ENCODE measurements at regions not wholly inside any gene's neighbourhood (a gene's known extent, or its start where the extent isn't known, plus 50 kb on each side); places are given as distances from the start of the nearest gene placed in this dataset.

- Mint-ChIP-seq H3K4me1 (peaks cover 14% of the 10 kb centered on the region), H3K4me3 (no peak overlapping the region), H3K9me3 (peaks cover 17% of the 10 kb centered on the region; the same call in 2 of the 3 replicates), H3K27me3 (ENCODE audit: insufficient read depth, low read depth, poor library complexity) (no peaks in the 10 kb centered on the region), H3K27ac (no peak overlapping the region), H3K36me3 (ENCODE audit: low read depth) (no peaks in the 10 kb centered on the region)
- H3K79me2 ChIP-seq (replicated peaks; ENCODE audit: insufficient read depth), result no peaks in the 10 kb centered on the region
- no peaks in the 10 kb centered on the region for H3F3A ChIP-seq (replicated peaks; ENCODE audit: low read depth)
- H3K36me3 ChIP-seq (ENCODE audit: insufficient read depth), result no peaks in the 10 kb centered on the region
- H3K27me3 ChIP-seq (ENCODE audit: insufficient read depth), result no peaks in the 10 kb centered on the region
- no peak overlapping the region for H3K27ac ChIP-seq (ENCODE audit: low read depth)
- no peak for TF ChIP-seq EZH2 (IDR thresholded peaks at IDR 0.05; ENCODE audit: low read depth, unreplicated experiment)
- no peak for TF ChIP-seq ZNF331 (CRISPR knock-in tag; IDR thresholded peaks at IDR 0.05; ENCODE audit: low read depth)
- TF ChIP-seq CTCF (conservative IDR thresholded peaks at IDR 0.05; ENCODE audit: low read depth in 2 of 2), result no peak
- DNase-seq (ENCODE audit: low spot score), result no peak
- H4K20me1 ChIP-seq (replicated peaks; ENCODE audit: insufficient read depth), result no peaks in the 10 kb centered on the region
- H2AFZ ChIP-seq, result no peak overlapping the region
- ATAC-seq, result no peak
- no peak overlapping the region for H3K4me3 ChIP-seq
- peaks cover 11% of the 10 kb centered on the region for H3K4me1 ChIP-seq (ENCODE audit: insufficient read depth)
- H3K9me2 ChIP-seq (ENCODE audit: insufficient read depth), result no peaks in the 10 kb centered on the region
- no peak overlapping the region for H3K4me2 ChIP-seq
Measured at GRCh38 chr14:82755476-82755875, 1221.8 kb upstream of the SEL1L start.

GRCh38 chr14:82755923-82756322 is 1222.3 kb upstream of the SEL1L start:
- peaks cover 14% of the 10 kb centered on the region for H3K4me1 Mint-ChIP-seq
- H3K4me3 ChIP-seq, result no peak overlapping the region
- no peaks in the 10 kb centered on the region for H3K36me3 Mint-ChIP-seq (ENCODE audit: low read depth)
- no peak overlapping the region for H3K27ac Mint-ChIP-seq
- DNase-seq (ENCODE audit: low spot score), result no peak
- peaks cover 11% of the 10 kb centered on the region for H3K4me1 ChIP-seq (ENCODE audit: insufficient read depth)
- H3K9me3 Mint-ChIP-seq, result peaks cover 17% of the 10 kb centered on the region; the same call in 2 of the 3 replicates
- no peaks in the 10 kb centered on the region for H3K36me3 ChIP-seq (ENCODE audit: insufficient read depth)
- H3K4me3 Mint-ChIP-seq, result no peak overlapping the region
- no peaks in the 10 kb centered on the region for H3K9me2 ChIP-seq (ENCODE audit: insufficient read depth)
- H3K27me3 ChIP-seq (ENCODE audit: insufficient read depth), result no peaks in the 10 kb centered on the region
- H3K79me2 ChIP-seq (replicated peaks; ENCODE audit: insufficient read depth), result no peaks in the 10 kb centered on the region
- no peak overlapping the region for H2AFZ ChIP-seq
- ATAC-seq, result no peak
- H4K20me1 ChIP-seq (replicated peaks; ENCODE audit: insufficient read depth), result no peaks in the 10 kb centered on the region
- H3K27ac ChIP-seq (ENCODE audit: low read depth), result no peak overlapping the region
- TF ChIP-seq ZNF331 (CRISPR knock-in tag; IDR thresholded peaks at IDR 0.05; ENCODE audit: low read depth) (no peak), ZNF462 (CRISPR knock-in tag; IDR thresholded peaks at IDR 0.05) (no peak), CREB1 (CRISPR knock-in tag; IDR thresholded peaks at IDR 0.05; ENCODE audit: low read depth) (no peak), ZNF114 (CRISPR knock-in tag; IDR thresholded peaks at IDR 0.05) (no peak), CTCF (conservative IDR thresholded peaks at IDR 0.05; ENCODE audit: low read depth in 2 of 2) (no peak), EZH2phosphoT487 (IDR thresholded peaks at IDR 0.05; ENCODE audit: unreplicated experiment) (no peak), NANOG (IDR thresholded peaks at IDR 0.05; ENCODE audit: borderline replicate concordance) (no peak), STAT1 (IDR thresholded peaks at IDR 0.05; ENCODE audit: unreplicated experiment) (no peak)
- no peak overlapping the region for H3K4me2 ChIP-seq
- no peaks in the 10 kb centered on the region for H3K27me3 Mint-ChIP-seq (ENCODE audit: insufficient read depth, low read depth, poor library complexity)
- no peaks in the 10 kb centered on the region for H3F3A ChIP-seq (replicated peaks; ENCODE audit: low read depth)

Data from GM23338 (cell line).